DND-41 (cell line): ENCODE measurements at regions not wholly inside any gene's neighbourhood (a gene's known extent, or its start where the extent isn't known, plus 50 kb on each side); places are given as distances from the start of the nearest gene placed in this dataset.

Experiments
- EZH2 ChIP-seq: IDR thresholded peaks from 3 replicates; pipeline ENCODE4 v1.6.1; 2012; ENCODE audit warnings: borderline replicate concordance, low read depth, mild to moderate bottlenecking, moderate library complexity, low read length, inconsistent platforms; ENCODE audit not compliant: severe bottlenecking
- TF ChIP-seq, protein P1 (sequence below): IDR thresholded peaks from 2 replicates; pipeline ENCODE4 v1.5.1; 2012; ENCODE audit warnings: borderline replicate concordance, low read length, moderate library complexity, mild to moderate bottlenecking; ENCODE audit not compliant: poor library complexity, severe bottlenecking; ENCODE audit errors: extremely low read depth

DNA sequence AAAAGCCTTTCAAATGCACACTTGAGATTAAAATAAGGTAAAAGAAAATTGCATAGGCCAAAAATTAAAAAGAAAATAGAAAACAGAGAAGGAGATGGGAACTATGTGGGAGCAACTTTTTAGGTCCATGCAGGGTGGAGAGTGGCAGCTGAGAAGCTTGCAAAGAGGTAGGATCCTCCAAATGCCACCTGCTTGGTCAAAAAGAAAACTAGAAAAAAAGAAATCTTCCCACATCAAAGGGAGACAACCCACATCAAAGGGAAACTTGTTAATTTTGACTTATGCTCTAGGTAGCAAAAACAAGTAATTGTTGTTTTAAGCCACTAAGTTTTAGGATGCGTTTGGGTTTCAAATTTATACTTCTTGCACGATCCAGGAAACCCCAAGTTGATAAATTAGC lies 342.9 kb downstream of the IL20RB start:
- TF ChIP-seq, protein P1, sequence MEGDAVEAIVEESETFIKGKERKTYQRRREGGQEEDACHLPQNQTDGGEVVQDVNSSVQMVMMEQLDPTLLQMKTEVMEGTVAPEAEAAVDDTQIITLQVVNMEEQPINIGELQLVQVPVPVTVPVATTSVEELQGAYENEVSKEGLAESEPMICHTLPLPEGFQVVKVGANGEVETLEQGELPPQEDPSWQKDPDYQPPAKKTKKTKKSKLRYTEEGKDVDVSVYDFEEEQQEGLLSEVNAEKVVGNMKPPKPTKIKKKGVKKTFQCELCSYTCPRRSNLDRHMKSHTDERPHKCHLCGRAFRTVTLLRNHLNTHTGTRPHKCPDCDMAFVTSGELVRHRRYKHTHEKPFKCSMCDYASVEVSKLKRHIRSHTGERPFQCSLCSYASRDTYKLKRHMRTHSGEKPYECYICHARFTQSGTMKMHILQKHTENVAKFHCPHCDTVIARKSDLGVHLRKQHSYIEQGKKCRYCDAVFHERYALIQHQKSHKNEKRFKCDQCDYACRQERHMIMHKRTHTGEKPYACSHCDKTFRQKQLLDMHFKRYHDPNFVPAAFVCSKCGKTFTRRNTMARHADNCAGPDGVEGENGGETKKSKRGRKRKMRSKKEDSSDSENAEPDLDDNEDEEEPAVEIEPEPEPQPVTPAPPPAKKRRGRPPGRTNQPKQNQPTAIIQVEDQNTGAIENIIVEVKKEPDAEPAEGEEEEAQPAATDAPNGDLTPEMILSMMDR, result no peak
- no peak for TF ChIP-seq EZH2
